NCI-H187 (cell line): ENCODE measurements at regions not wholly inside any gene's neighbourhood (a gene's known extent, or its start where the extent isn't known, plus 50 kb on each side); places are given as distances from the start of the nearest gene placed in this dataset.

Experiments used
- DNase-seq, 2 experiments: peaks; one replicate each; lab custom pipeline; 2025; lab: John Stamatoyannopoulos, UW

DNA sequence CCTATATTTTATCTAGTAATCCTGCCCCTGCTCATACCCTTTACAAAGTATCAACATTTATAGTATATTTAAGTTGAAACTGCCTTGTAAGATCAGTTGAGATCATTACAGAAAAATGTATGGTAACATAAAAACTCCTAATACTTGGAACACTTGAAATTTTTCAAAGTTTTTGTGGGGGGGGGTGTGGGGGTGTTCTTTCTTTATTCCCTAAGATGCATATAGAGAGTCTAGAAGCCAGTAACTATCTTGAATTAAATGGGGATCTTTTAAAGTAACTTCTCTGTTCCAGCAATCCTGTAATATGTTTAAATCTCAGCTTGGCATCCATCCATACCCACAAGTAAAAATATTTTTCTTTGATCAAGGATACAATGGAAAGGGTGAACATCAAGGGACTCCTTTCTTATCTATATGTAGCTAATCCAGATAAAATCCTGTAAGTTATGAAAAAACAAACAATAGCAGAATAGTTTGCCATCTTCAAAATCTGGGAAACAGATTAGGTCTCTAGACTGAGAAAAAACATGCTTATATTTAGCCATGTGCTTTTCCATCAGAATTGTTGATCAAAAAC is 455.3 kb downstream of the MEIS1 start:
- no peak for DNase-seq

DNA sequence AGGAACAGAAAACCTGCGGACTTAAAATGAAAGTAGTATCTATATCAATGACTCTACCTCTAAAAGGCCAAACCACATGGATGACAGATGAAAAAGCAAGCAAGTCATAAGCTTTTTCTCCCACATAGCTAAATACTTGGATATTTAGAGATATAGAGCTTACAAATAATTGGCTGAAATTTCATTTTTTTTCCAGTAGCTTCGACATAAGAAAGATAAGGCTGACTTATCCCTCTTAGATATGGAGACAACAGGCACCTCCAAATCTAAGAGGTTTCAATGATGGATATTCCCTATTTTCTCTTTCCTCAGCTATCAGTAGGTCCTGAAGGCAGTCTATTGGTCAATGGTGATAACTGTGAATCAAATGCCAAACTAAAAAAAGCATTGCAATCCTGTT is 460.3 kb downstream of the MEIS1 start:
- DNase-seq = no peak

DNA sequence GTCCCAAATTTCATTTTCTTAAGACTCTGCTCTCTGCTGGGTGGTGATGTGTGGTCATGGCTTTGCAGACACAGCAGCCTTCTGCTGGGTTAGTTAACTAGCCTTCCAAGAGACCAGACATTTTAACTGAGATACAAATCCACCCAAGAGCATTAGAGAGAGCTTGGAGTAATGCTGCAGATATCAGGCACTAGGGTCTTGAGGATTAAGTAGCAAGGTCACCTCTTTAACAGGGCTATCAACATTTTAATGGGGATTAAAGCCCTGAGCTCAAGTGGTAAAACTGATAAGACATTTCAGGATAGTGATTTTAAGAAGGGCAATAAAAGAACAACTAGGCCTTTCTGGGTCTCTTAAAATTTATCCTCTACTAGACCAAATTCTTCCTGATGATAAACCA is 461.2 kb downstream of the MEIS1 start:
- DNase-seq = no peak

DNA sequence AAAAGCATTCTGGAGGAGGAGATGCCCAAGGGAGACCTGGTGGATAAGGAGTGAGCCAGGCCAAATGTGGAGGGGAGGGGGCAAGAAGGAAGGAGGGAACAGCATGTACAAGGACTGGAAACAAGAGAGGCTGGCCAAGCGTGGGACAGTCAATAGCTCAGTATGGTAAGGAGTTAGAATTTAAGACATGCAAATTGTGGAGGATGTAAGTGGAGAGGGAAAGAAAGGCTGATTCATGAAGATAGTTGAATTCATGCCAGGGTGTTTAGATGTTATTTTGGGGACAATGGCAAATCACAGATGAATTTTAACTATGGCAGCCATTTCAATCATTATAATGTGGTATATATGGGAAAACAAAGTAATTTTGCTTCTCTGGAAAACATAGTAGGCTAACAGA is 462.3 kb downstream of the MEIS1 start:
- DNase-seq = no peak

DNA sequence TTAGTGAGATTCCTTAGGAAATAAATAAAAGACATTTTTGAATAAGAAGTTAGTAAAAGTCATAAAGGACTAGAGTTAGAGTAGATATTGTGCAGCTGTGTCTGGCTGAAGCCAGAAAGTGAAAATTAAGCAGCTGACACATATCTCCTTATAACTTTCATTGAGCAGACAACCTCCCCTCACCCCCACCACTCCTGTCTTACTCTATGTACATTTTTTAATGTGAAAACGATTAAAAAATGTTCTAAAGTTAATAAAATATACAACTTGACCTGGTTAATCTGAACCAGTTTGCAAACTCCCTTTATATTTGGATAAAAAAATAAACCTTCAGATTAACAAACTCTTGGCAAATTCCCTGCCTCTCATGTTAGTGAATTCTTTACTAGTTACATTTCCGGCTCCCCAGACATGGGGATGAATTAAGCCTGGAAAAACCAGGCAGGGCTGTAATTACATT is 462.8 kb downstream of the MEIS1 start:
- no peak for DNase-seq

DNA sequence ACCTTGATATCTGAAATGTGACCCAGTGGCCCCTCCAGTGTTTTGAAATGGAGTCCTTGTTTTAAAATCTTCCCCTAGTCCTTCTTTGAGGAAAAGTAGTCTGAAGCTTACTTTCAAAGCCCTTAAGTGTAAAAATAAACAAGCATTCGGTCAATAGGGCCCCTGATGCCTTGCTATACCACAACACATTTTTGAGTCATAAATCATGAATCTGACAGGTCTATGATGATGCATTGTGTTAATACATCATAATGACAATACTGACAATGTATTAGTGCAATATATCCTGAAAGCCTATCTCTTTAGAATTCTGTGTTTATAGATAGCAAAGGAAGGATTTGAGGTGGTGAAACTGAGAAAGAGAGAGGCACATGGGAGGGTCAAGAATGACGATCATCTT is 464.2 kb downstream of the MEIS1 start:
- no peak for DNase-seq

DNA sequence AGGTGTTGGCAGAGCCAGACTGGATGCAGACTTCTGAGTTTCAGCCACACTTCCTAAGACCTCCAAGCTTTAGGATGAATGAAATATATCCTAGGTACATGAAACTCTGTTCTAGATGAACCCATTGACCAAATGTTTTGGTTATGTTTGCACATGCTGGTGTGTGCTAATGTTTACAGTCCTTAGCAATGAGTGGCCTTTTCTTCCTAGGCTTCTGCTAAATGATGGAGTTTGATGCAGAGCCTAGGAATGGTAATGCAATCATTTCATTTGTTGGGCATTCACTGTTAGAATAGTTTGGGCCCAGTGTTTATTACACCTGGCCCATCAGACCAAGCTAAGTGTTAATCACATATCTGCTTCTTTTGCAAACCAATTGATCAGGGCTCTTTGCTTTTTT is 464.7 kb downstream of the MEIS1 start:
- no peak for DNase-seq

DNA sequence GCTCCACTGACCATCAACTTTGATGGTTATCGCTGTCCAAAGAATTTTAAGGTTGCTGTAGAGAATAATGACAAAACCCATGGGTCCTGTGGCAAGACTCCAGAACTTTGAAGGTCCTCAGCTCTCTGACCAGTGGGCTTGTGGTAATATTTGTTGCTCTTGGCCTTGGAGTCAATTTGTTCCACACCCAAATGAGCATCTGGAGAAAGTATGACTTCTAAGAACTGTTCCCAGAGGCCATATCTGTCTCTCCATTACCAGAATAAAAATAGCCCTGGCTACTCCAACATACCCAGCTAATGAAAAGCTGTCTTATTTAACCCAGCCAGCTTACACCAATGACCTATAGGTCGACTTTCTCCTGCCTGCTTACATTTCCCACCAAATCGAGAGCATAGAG is 466.4 kb downstream of the MEIS1 start:
- no peak for DNase-seq

DNA sequence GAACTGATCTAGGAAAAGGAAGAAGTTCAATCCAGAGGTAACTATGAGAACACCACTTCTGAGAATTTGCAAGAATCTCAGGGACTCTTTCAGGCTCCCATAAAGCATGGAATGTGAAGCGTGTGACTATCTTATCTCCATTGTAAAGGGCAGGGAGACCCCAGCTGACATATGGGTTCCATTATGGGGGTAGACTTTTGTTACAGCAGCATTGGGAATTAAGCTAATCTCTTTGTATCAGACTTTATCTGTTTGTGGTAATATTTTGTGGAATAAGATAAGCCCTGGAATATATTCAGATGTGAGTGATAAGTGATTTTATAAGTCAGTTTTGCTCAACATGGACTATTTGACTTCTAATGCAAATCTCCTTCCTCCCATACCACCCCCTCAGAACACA is 468.3 kb downstream of the MEIS1 start:
- DNase-seq = no peak

DNA sequence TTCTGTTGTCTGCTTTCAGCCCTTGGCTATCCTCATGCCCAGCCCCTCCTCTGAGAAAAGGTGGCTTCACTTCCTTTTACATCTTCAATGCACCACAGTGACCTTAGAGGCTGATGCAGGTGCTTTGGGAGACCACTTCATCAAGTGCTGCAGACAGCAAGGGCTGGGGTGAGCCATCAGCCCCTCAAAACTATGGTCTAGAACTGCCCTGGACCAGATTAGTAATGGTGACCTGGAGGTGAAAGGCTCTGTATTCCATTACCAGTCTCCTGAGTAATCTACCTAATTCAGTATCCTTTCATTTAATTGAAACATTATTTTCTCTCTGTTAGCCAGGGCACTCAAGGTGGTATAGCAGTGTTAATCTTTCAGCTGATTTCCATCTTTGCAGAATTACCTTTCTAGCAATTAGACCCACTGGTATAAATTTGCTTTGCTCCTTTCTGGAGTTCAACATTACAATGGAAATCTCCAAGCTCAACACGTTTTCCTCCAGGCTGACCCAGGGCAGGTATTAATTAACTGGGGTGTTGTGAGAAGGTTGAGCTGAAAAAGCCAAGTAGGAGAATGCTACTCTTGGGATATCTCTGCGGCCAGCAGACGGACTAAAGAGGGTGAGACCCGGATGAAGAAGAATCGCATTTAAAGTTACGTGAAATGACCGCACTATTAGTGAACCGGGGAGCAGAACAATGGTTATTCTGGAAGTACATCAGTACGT is 469.0 kb downstream of the MEIS1 start:
- no peak for DNase-seq

DNA sequence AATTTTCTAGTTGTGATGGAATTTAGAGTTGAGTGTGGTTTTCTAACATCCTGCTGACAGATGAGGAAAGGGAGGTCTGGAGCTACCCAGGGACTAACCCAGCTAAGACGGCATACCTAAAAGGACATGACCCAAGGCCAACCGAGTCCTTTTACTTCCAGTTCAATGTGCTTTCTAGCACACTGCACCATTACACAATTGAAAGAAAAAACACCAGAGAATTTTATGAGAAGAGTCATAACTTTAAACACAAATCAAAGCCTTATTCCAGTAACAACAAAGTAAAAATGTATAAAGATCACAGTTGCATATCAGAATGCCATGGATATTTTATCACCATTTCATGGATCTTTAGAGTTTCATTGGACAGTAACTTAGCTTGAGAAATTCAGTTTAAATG is 480.3 kb downstream of the MEIS1 start:
- no peak for DNase-seq

DNA sequence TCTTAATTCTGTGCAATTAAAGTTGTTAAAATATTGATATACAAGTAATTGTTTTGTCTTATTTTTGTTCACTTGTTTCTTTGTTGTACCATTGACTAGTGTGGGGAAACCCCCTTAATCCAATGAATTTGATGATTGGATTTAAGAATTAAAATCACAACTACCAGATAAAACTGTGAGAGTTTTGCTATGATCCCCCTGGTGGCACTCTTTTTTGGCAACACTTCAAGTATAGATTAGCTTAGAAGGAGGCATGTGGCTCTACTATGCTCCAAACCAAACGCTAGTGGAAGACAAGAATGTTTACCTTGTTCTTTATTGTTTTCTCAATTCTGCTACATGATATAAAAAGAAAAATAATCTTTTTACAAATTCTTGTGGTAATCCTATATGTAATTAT is 477.8 kb upstream of the ETAA1 start:
- no peak for DNase-seq

DNA sequence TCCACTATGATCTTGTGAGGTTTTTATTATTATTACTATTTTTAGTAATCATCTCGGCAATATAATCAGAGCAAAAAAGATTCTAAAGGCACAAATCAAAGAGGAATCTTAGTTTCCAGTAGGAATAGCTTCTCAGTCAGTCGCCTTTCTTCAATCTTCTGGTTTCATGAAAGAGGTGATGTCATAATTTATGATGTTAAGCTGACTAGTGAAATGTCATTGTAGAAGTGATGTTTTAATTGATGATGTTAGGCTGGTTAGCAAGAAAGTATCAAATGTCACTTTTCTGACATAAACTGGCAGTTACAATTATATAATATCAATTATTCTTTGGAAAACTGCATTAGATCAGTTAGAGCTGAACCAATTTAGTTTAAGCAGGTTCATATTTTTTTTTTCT is 476.7 kb upstream of the ETAA1 start:
- no peak for DNase-seq

DNA sequence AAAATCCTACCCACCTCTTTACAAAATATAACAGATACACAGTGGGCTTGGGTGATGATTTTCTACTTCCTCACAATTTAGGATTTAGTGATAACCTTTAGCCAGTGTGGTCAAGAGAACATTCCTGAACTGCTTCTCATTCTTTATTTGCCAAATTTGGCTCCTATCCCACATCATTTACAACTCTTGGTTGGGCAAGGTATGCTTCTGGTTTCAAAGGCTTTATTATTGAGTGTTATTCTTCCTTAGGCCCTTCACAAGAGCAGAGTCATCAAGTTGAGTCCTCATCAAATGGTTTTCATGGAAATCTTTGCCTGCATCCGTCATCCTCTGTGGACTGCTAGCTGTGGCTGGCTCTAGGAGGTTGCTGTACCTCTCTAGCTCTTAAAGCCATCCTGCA is 472.0 kb upstream of the ETAA1 start:
- peak in 1 of 2 experiments; percentile 6 for DNase-seq

DNA sequence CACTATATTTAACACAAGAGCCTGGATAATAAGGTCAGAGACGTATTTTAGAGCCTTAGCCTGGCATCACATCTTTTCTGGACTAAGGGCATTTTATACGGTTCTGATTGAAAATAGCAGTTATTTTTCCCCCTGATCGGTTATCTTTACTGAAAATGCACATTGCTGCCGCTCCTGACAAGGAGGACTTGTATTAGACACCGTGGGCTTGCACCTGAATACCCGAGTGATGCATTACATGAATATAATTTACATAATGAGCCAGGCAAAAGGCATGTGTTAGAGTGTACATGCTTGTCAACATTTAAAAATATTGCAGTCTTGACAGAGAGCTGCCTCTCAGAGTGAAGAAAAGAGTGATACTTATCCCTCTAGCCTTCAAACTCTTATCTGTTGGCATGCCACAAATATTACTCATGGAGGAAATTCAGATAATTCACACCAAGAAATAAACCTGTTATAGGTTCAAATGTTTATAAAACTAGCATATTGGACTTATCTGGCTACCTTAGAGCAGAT is 470.5 kb upstream of the ETAA1 start:
- DNase-seq = no peak

DNA sequence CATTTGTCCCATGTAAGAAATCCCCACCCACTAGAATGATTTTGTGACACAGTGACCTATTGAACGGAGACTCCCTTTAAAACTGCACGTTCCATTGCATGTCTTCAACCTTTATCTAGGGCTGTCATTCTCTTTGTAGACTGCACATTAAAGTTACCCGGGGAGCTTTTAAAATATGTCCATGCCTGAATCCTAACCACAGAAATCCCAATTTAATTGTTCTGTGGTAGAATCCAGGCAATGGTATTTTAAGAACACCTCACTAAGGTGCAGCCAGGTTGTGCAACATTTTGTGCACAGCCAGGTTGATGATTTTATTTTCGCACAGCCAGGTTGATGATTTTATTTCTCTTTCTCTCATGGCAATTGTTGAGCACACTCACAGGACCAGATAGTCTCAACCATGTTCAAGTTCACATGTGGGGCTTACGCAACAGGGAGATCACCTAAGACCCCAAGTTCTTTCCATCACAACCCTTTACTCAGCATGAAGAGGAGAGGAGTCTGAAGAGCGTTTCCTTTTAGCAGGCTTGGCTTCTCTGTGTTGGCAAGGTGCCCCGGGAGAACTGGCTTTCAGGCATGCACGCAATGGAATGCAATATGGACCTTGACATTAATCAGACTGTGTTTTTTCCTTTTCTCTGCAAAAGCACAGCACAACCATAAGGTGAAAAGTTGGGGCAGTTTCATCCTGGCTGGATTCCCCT is 467.3 kb upstream of the ETAA1 start:
- DNase-seq = no peak

DNA sequence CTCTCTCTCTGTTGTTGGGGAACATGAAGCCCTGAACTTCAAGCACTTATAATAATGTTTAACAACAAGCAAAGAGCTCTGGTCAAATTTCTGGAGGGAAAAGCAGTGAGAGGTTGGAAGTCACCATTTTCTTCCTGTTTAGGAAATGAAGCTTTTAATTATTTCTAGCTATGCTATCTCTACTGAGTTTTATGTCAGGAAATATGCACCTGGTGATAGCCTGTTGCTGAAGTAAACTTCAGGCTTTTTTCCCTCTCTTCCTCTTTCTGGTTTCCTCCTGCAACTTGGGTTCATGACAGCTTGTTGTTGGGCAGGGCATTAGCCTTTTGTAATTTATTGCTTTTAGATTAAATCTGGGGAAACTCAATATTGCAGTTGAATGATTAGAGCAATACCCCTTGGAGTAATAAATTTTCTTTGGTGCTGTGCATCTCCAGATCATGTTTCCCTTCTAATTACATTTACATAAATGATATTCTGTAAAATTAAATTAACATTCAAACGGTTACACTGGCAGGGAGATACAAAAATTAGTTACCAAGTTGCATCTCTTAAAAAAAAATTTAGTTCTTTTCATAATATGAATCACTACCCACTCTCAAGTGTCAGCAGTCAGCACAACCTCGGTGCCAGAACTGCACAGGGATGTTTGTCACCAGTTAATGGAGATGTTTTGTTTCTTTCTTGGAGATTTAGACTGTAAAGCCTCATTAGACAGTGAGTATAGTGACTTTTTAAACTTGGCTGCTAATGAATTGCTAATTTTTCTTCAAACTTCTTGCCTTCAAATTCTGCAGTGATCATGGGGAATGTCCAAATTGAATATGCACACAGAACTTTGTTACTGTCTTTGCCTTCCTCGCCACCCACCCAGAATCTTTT is 466.6 kb upstream of the ETAA1 start:
- DNase-seq = no peak

DNA sequence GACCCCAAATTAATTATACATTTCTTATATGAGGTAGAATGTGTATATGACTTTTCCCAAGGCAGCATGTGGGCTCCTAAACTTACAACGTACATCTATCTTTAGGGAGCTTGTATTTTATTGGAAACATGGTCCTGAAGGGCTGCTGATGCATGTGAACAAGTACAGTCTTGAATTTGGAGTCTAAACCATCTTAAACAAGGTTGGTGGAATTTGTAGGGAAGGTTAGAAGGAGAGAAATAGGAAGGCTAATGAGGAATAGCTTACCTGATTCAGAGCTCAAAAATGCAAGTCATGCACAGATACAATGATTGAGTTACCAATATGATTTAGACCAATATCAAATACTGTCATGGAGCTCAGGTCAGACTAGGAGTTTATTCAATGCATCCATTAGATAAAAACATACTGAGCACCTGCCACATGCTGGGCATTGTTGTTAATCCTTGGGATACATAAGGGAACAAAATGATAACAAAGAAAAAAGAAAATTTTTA is 458.6 kb upstream of the ETAA1 start:
- DNase-seq = no peak

DNA sequence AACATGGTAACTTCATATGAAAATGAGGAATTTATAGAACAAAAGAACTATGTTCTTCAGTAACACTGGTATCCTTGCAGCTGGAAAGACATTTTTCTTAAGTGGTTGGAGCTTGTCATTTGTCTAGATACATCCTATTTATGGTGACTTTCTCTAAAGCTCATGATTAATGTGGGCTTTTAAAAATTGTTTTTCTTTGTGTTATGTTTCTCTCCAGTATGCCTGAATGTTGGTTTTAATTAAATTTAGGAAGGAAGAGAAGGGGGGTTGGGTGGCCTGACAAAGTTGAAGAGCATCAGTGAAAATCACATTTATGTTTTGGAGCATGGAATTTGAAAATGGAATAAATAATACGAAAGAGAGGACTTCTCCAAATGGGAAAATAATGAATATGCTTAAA is 457.1 kb upstream of the ETAA1 start:
- DNase-seq = no peak

DNA sequence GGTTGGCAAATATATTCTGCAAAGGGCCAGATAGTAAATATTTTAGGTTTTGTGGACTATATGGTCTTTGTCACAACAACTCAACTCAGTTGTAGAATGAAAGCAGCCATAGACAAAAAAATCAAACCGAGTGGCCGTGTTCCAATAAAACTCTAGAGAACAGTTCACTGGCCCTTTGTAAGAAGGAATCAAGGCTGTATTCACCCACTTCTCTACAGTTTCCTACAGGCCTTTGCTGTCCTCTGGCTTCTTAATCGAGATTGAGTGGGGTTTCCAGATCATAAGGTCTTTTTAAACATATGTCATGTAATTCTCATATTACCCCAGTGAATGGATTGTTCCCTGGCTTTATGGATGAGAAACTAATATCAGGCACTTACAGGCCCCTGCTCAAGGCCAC is 448.9 kb upstream of the ETAA1 start:
- DNase-seq = no peak

DNA sequence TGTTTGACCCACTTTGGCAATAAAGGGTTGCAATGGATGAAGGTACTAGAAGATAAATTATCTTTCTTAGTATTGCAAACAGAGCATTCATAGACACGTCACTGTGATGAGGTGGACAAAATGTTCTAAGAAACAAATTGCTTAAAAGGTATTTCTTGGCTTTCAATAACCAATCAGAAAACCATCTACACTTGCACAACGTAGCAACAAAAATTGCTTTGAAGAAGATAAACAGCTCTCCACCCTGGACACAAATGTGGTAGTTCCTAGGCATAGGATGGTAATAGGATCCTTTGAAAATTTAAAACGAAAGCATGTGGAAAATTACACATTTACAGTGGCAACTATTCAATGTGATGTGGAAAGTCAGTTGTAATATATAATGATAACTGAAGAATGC is 439.9 kb upstream of the ETAA1 start:
- DNase-seq = no peak

DNA sequence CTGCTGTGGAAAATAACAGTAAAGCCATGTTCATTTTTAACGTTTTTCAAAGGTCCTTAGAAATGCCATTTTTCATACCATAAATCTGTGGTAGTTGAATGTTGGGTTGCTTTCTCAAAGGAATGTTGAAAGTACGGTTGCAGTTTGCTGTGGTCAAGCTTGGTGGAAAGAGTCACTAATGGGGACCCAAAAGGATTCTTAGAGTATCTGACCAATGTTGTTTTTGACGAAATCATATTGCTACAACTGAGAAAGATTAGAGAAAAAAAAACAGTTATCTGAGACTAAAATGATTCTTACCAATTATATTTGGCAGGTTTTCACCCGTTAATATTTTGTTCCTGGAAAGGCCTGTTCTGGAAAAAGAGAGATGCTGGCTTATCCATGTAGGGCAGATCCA is 439.5 kb upstream of the ETAA1 start:
- DNase-seq = no peak
